GM12891 (cell line): ENCODE measurements at regions not wholly inside any gene's neighbourhood (a gene's known extent, or its start where the extent isn't known, plus 50 kb on each side); places are given as distances from the start of the nearest gene placed in this dataset.

ENCODE experiments used
- POLR2A ChIP-seq: IDR thresholded peaks from 2 replicates; pipeline ENCODE4 v1.6.1; 2011; ENCODE audit warnings: low read depth, low read length, control low read depth
- POLR2AphosphoS5 ChIP-seq: IDR thresholded peaks from 2 replicates; pipeline ENCODE4 v1.6.1; 2011; ENCODE audit warnings: low read depth, low read length, control low read depth

GRCh38 chr19:33926306-33926705, 129.6 kb downstream of the KCTD15 start:
- TF ChIP-seq POLR2A (no peak), POLR2AphosphoS5 (no peak)
